ENCODE measurements at regions not wholly inside any gene's neighbourhood (a gene's known extent, or its start where the extent isn't known, plus 50 kb on each side); places are given as distances from the start of the nearest gene placed in this dataset.

DNA sequence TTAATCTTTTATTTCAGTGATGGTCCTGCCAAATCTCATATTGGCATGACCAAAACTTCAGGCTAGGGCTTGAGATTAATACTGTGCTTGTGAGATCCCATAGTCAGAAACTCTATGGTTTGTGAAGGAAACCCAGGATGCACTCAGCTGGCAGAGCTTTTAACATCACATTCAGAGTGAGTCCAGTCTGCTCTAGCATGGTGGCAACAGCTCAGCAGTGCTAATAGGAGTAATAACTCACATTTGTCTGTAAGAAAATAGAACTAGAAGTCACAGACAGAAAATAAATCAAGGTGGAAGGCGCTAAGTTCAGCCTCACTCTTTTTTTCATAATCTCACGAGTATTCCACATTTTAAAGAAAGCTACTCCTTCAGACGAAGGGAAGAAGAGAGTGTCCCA, 549.3 kb upstream of the TENM4 start:
- no peak for DNase-seq (ENCODE audit: low read depth, low spot score)

DNA sequence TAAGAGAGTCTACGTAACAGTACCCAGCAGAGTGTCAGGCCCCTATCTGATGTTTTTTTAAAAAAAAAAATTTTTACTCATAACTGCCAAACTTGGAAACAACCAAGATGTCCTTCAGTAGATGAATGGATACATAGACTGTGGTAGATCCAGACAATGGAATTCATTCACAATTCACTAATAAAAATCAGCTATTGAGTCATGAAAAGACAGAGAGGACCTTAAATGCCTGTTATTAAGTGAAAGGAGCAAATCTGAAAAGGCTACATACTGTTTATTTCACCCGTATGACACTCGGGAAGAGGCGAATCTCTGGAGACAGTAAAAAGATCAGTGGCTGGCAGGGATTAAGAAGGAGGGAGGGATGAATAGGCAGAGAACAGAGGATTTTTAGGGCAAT, 541.4 kb upstream of the TENM4 start:
- DNase-seq (ENCODE audit: low read depth, low spot score) = no peak

DNA sequence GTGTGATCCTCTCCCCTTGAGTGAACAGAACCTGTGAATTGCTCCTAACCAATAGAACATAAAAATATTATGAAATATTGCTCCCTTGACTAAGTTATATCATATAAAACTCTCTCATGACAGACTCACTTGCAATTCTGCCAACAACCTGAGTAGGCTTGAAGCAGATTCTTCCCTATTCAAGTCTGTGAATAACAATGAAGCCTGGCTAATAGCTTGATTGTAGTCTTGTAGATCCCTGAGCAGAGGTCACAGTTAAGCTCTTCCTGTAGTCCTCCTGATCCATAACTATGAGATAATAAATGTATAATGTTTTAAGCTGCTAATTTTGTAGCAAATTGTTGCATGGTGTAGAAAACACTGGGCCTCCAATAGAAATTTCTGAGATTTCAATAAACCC, 540.1 kb upstream of the TENM4 start:
- no peak for DNase-seq (ENCODE audit: low read depth, low spot score)

DNA sequence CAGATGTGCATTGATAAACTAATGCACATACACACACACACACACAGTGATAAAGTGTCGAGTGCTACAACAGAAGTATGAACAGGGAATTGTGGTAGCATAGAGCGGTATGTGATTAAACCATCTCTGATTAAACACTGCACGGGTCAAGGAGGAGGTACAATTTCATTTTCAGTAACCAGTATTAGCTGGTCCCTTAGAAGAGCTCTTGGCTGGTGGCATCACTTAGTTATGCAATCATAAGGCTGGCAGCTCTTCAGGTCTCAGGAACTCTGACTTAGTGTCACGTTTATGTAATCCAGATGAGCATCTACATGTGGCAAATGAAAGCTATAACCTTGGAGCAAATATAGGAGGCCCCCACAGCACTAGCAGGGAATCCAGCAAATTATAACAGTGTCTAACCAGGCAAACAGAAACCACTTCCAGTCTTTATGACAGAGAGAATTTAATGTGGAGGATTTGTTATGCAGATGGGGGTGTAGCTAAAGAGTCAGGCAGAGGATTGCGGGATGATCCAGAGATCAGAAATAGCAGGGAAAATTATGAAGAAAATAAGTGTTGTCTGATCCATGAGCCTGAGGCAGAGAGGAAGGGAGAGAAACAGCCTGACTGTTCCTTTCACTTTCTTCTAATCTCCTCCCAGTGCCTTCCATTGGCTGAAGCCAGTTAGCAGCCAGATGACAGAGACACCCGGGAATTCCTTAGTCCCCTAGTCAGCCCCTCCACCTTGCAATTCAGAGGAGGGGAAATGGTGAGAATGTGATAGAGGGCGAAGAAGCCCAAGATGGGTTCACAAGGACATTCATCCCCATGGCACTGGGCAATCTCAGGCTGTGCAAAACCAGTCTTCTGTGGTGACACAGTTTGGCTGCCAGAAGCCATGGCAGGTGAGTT, 533.1 kb upstream of the TENM4 start:
- no peak for DNase-seq (ENCODE audit: low read depth, low spot score)

DNA sequence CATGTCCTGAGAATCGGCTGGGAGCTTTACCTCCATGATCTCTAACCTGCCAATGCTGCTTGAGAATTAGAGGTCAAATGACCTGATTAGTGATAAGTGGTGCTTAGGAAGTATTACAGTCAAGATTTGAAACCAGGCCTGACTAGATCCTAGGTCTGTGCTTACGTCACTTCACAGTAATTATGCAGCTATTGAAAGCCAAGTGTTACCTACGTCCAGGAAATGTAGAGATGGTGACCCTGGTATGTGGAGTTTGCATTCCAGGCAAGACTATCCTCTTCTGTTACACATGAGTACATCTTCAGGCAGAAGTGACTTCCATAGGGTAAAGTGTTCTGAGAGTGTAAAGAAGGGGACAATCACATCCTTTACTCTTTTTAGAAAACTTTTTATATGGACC, 530.4 kb upstream of the TENM4 start:
- DNase-seq (ENCODE audit: low read depth, low spot score) = no peak

DNA sequence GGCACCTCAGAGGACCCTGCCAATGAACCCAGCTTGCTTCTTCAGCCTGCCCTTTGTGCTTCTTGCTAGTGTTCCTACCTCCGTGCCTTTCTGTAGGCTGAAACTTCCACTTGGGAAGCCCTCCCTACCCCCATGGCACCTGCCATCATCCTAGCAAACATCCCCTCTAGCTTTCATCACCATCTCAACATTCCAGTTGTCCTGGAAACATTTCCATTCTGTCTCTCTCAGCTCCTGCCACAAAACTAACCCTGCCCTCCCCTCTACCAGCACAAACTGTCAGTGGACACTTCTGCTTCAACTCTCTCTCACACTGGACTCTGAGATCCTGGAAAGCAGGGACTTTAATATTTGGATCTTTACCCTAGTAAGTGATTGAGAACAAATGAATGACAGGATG, 525.8 kb upstream of the TENM4 start:
- DNase-seq (ENCODE audit: low read depth, low spot score) = no peak

DNA sequence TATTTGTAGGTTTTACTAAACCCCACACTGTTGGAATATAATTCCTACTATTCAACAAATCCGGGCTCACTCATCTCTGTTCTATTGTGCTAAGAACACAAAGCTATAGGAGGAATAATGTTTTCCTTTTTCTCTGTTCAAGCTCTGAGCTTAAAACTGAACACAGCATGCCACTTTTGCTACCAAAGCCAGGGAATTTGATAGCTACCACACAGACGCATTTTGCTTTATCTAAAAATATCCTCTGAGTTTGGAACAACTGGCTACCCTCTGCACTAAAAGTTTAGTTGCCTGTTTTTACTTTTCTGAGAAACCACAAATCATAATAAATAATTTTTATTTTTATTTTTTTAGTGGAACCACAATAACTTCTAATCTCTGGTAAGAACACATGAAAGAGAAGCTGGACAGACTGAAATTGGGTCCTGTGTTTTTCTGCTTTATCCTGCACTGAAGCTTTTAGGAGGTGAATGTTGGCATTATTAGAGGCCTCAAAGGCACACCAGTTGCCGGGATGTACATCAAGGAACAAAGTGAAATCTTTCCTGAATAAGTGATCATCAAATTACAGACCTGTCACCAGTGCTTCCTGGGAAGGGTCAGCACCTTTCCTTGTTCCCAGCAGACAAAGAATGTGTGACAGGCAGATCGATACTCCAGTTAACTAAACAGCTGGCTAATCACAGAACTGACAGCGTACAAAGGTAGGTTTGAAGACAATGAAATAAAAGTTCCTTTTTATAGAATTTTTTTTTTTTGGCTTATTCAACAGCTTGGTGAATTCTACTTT, 523.2 kb upstream of the TENM4 start:
- DNase-seq (ENCODE audit: low read depth, low spot score) = no peak

DNA sequence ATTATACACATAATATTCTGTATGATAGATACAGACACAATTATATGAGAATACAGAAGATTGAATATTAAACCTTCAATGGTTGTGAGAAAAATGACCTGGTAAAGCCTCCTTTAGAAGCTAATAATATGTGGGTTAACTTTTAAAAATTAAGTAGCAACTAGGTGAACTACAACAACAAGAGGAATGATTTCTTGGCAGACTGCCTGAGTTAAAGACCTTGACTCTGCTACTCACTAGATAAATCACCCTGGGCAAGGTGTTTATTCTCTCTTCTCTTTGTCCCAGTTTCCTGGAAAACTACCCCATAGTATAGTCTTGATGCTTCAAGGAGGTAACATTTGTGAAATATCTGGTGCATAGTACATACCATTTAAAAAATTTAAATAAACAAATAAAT, 519.6 kb upstream of the TENM4 start:
- no peak for DNase-seq (ENCODE audit: low read depth, low spot score)

DNA sequence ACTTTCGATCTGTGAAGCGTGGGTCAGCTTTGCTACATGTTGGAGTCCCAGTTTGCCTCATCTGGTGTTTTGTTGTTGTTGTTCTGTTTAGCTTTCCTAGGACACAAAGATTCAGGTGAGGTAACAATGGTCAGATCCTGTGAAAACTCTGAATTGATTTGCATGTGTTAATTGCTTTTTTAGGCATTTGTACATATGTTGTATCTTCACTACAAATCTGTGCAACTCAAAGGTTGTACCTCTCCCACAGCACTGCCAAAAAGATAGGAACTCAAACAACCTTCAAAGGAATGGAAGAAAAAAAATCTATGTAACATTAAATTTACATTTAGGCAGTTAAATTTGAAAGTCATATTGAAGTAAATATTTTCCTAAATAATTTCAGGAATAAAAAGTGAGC, 518.5 kb upstream of the TENM4 start:
- DNase-seq (ENCODE audit: low read depth, low spot score) = no peak

DNA sequence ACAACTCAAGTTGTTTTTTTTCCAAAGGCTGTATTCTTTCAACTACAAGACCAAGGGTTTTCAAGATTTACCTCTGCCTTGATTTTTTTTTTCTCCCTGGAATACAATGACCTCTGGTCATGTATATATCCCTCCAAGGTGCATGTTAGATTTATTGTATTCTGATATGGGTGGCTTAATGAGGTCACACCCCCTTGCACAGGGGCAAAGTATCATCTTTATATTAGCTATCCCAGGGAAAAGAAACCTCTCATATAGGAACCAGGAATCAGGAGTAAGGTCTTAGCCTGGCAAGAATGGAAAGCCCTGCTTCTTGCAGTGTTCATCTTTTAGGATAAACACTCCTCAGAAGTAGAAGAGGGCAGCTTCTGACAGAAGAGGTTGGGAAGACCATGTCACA, 516.9 kb upstream of the TENM4 start:
- no peak for DNase-seq (ENCODE audit: low read depth, low spot score)

DNA sequence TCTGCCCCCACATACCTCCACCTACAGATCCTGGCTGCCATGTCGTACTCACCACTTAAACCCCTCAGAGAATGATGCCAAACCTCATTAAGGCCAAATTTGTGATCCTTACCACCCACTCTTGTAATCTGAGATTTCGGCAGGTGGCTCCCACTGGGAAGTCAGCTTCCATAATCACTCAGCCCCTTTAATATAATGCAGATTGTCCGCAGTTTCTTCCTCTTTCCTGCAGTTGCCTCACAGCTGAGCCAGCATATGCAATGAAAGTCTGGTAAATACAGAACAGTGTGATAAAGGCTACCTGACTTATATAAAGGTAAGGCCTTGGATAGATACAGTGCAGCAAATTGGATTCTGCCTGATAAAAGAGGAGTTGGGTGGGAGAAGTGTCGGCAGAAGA, 515.2 kb upstream of the TENM4 start:
- DNase-seq (ENCODE audit: low read depth, low spot score) = no peak

DNA sequence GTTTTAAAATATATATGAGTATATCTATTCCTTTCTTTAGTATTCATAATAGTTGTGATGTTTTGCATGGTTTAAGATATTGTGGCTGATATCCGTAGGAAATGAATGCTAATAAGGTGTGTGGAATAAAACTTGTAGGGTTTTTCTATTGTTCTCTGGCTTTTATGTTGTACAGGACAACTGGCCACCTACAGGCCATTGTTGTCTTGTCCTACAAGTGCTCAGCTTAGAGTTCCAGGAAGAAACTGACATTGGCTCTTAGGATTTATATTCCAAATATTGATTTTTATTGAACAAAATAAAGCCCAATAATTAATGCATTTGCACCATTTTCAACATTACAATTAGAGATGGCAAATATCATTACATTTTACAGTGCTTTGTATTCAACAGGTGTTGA, 512.8 kb upstream of the TENM4 start:
- no peak for DNase-seq (ENCODE audit: low read depth, low spot score)

DNA sequence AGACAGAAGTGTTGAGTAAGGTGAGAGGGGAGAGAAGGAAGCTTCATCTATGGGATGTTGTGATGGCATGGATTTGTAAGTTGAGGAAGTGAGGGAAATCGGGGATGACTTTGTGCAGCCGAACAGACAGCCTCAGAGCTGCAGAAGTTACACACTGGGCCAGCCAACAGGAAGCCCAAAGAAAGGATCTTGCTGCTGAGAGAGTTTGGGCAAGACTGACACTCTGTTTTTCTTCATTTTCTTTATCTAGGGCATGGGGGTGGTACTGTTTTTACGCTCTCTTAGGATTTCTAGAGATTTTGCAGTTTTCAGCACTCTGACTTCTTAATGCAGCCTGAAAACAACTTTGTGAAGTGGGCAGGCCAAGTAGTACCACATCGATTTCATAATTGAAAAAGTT, 509.9 kb upstream of the TENM4 start:
- DNase-seq (ENCODE audit: low read depth, low spot score) = no peak

DNA sequence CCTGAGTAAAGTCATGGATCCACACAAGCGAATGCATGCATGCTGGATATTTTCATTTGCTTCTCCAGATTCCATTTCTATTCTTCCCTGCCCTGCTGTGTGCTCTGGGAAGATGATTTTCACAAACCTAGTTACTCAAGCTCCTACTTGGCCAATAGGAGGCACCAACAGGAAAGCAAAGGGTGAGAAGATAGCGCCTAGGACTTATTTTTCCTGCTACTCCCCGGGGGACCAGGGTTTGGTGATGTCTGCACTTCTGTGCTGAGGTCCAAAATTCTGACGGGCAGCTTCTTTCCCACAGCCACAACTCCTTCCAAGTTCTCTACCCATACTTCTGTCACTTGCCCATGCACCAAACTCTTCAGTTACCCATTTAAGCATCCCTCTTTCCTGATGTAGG, 509.3 kb upstream of the TENM4 start:
- no peak for DNase-seq (ENCODE audit: low read depth, low spot score)

DNA sequence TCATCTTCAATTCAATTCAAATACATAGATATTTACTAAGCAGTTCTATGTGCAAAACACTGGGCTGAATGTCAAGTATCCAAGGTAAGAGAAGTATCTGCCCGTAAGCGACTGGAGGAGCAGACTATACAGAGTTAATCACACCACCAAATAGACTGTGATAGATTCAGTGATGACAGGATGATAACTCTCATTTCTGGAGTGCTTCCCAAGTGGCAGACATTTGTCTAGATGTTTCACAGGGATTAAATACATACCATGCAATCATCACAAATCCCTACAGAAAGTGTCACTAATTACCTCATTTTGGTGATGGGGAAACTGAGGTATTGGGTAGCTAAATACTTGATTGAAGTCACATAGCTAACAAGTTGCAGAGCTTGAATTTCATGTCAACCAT, 508.7 kb upstream of the TENM4 start:
- no peak for DNase-seq (ENCODE audit: low read depth, low spot score)

DNA sequence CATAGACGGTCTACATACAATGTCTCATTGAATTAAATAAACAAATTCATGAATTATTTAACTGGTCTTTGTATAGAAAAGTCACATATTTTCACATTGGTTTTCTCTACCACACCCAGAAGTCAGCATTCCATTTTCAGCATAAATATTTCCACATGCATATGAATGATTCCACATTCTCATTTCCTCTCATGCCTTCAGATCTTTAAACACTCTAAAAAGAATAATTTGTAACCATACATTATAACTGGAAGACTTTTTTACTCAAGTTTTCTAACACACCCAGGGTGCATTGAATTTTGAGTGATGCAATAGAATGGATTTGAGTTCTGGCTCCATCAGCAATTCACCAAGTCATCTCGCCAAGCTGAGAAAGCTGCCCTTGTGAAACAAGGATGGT, 501.8 kb upstream of the TENM4 start:
- no peak for DNase-seq (ENCODE audit: low read depth, low spot score)

DNA sequence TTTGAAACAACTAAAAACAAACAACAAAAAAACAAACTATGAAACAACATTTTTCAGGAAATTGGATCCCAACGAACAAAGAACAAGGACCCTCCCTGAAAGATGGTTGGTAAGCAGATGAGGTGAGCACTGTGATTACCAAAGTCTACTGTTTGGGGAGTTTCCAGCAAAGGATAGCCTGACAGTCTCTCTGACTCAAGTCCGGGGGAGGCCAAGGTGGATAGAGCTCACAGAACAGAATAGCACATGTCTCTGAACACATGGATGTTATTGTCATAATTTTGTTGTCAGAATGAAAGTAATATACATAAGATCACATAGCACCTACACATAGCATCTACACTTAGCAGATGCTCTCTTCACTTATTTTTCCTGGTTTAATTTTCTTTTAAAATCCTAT, 501.3 kb upstream of the TENM4 start:
- DNase-seq (ENCODE audit: low read depth, low spot score) = no peak

DNA sequence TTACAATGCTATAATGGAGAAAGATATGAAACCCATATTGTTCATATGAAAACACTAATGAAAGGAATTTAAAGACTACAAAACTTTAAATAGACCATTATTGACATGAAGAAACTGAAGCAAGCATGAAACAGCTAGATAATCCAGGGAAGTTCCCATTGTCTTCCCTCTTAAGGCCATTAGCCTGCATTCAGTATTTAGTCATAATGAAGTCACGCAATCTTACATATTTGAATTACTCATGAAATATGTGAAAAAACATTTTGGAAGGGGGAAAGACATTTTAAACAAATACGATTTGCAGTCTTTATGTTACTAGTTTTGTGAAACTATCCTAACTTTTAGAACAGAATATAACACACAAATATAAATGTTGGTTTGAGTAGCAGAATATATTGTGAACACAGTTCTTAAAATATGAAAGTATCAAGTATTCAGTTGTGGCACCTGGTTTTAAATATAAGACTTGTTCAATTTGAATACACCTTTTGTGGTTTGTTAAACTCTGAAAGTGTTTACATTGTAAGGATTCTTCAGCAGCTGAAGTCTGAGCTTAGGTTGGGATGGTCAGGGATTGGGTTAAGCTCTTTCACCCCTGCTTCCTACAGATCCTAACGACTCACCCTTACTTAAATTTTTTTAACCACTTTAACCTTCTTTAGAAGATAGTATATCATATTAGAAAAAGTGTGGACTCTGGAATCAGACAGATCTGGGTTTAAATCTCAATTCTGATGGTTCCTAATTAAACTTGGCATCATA, 500.3 kb upstream of the TENM4 start:
- DNase-seq (ENCODE audit: low read depth, low spot score) = no peak

DNA sequence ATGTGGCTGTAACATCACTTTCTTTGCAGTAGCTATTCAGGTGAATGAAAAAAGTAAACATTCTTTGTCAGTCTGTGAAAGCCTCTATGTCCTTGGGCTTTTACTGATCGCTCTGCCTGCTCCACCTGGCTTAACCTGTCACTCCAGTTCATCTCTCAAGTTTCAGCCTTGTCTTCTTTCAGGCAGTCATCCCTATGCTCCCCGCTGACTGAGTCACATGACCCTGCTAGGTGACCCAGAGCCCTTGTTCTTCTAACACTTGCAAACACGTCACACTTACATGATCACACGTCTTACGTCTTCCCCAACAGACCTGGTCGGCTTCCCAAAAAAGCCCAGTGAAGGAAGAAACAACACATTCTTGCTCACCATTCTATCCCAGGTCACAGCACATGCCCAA, 499.3 kb upstream of the TENM4 start:
- no peak for DNase-seq (ENCODE audit: low read depth, low spot score)

DNA sequence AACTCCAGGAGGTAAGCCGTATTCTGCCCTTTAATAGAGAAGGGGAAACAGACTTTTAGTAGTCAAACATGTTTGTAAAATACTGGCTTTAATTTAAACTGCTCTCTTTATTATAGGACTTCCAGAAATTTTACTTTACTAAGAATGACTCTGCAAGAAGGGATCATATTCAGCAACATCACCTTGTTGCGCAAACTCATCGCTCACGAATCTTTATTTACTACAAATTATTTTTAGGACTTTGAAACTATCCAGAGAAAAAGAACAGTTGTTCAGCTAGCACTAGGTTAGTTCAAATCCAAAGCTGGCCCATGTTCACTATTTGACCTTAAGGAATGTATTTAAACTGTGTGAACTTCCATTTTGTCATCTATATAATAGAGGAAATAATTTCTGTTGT, 498.3 kb upstream of the TENM4 start:
- DNase-seq (ENCODE audit: low read depth, low spot score) = no peak

DNA sequence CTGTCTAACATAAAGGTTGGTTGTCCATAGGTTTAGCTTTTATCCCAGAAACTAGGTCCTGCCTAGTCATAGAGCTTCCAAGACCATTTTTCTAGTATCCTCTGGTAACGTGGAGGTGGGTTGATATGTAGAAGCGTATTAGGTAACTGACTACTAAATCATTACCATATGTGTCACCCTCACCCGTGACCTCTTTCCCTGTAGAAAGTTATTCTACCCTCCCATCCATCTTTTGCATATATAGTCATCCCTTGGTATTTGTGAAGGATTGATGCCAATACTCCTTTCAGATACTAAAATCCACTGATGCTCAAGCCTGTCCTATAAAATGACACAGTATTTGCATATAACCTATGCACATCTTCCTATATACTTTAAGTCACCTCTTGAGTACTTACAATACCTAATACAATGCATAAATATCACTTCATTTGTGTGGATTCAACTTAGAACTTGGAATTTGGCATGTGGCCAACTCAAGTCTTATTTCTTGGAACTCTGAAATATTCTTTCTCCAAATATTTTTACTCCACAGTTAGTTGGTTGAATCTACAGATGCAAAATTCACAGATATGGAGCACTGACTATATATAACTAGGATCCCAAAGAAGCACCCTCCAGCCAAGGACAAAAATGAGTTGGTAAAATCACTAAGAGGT, 497.0 kb upstream of the TENM4 start:
- no peak for DNase-seq (ENCODE audit: low read depth, low spot score)

DNA sequence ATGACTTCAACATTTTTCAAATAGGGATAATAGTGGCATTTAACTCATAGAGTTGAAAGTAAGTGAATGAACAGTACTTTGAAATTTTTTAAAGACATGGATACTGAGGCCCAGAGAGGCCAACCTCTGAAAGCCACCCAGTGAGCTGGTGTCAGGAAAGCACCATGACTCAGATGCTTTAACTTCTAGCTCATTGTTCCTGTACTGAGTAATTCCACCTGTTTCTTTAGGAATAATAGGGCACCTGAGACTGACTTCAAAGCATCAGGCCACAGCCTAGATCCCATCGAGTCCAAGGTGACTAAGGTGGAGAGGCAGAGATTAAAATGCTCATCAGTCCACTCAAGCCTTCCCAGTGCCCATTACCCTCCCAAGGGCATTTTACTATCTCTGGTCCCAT, 491.8 kb upstream of the TENM4 start:
- no peak for DNase-seq (ENCODE audit: low read depth, low spot score)
